Spleen (tissue), 11 donors: ENCODE measurements at regions not wholly inside any gene's neighbourhood (a gene's known extent, or its start where the extent isn't known, plus 50 kb on each side); places are given as distances from the start of the nearest gene placed in this dataset.

Experiments
- DNase-seq: peaks from one replicate; pipeline ENCODE4 v3.0.0-alpha.2; 2020
- H3K27ac ChIP-seq, 8 donors: fragments of 200-600 bp; sonication (generic) in 7 of 8; 1 replicate in 4 of 8; 2 replicates in 4 of 8; pipeline versions ENCODE4 v1.5.0 to v1.8.0; 2016 to 2021; ENCODE audit warnings: inconsistent platforms in 4 of 8, mild to moderate bottlenecking in 4 of 8, moderate library complexity in 1 of 8
- H3K27me3 ChIP-seq, 7 donors: fragments of 200-600 bp; sonication (generic) in 6 of 7; replicated peaks in 1 of 7; 1 replicate in 4 of 7; 2 replicates in 3 of 7; pipeline versions ENCODE4 v1.5.0 to v1.8.0; 2016 to 2021; ENCODE audit warnings: inconsistent platforms in 3 of 7, mild to moderate bottlenecking in 1 of 7
- H3K36me3 ChIP-seq, 6 donors: fragments of 200-600 bp; sonication (generic) in 5 of 6; 1 replicate in 4 of 6; 2 replicates in 2 of 6; pipeline versions ENCODE4 v1.5.0 to v1.8.0; 2016 to 2021; ENCODE audit warnings: inconsistent platforms in 2 of 6
- H3K4me1 ChIP-seq, 6 donors: fragments of 200-600 bp; sonication (generic) in 5 of 6; 1 replicate in 3 of 6; 2 replicates in 3 of 6; pipeline versions ENCODE4 v1.5.0 to v1.8.0; 2016 to 2021; ENCODE audit warnings: inconsistent platforms in 3 of 6
- H3K4me3 ChIP-seq, 8 donors: fragments of 200-600 bp; sonication (generic) in 7 of 8; 1 replicate in 4 of 8; 2 replicates in 4 of 8; pipeline versions ENCODE4 v1.5.0 to v1.8.0; 2016 to 2021; ENCODE audit warnings: inconsistent platforms in 4 of 8, mild to moderate bottlenecking in 4 of 8, moderate library complexity in 2 of 8
- H3K9me3 ChIP-seq, 8 donors: fragments of 200-600 bp; sonication (generic) in 7 of 8; 1 replicate in 4 of 8; 2 replicates in 4 of 8; pipeline versions ENCODE4 v1.5.0 to v1.8.0; 2016 to 2021; ENCODE audit warnings: inconsistent platforms in 4 of 8
- CTCF ChIP-seq, 11 experiments: fragments of 200-600 bp in 7 of 11; fragments of 450-650 bp in 4 of 11; sonication (generic) in 4 of 11; IDR thresholded peaks in 8 of 11; conservative IDR thresholded peaks in 3 of 11; 1 replicate in 7 of 11; 2 replicates in 4 of 11; pipeline versions ENCODE4 v1.4.0 to v1.8.0; 2016 to 2021; ENCODE audit warnings: antibody characterized with exemption in 11 of 11, inconsistent platforms in 4 of 11, mild to moderate bottlenecking in 1 of 11
- POLR2A ChIP-seq, 3 donors: fragments of 450-650 bp; IDR thresholded peaks; one replicate each; pipeline ENCODE4 v1.5.1; 2017; ENCODE audit warnings: antibody characterized with exemption in 3 of 3, mild to moderate bottlenecking in 1 of 3
- POLR2AphosphoS5 ChIP-seq, 3 donors: sonication (generic); formaldehyde crosslinking; IDR thresholded peaks; one replicate each; pipeline ENCODE4 v1.5.1; 2017; ENCODE audit warnings: antibody characterized with exemption in 3 of 3
- WGBS, 5 donors: extraction: QIAGEN DNeasy Blood & Tissue Kit in 3 of 5; methylation state at CpG; one replicate each; pipeline versions ENCODE4 v1.1.5 to v1.1.7; 2013 to 2018; 5-methylcytosine and 5-hydroxymethylcytosine counted together
- intact Hi-C: fragments of 100-400 bp; cut with DNase I; formaldehyde crosslinking; loops from one replicate; pipeline ENCODE4 v1.15.0; 2023; ENCODE audit warnings: low total_unique reads
- donor health status: healthy with polysubstance abuse.
- donor health status: DM: no; HTN: no; CAD: no; lungs with moderate emphysema.
- donor health status: DM: no; HTN: no; CAD: no.
- donor health status: Bipolar disorder and iron deficiency.
- donor health status: healthy.
- donor health status: DM: no; HTN: no; CAD: no.
- donor health status: DM: yes; HTN: yes; CAD: no.

- WGBS, 5 donors, result 36 to 74% (median 57%) methylated on average over 4 of the region's 4 CpGs
- H3K4me1 ChIP-seq, result peaks cover 0 to 15% (median 0%) of the 10 kb centered on the region in 6 donors
- no peaks in the 10 kb centered on the region for H3K36me3 ChIP-seq
- H3K27ac ChIP-seq, result peak overlapping the region in 5 of 8 donors; percentile 14 to 57 (median 39)
- TF ChIP-seq CTCF (IDR thresholded peaks at IDR 0.05 in 8 of 11, conservative IDR thresholded peaks at IDR 0.05 in 3 of 11), result no peak
- no peak for TF ChIP-seq POLR2AphosphoS5 (IDR thresholded peaks at IDR 0.05)
- no peak for TF ChIP-seq POLR2A (IDR thresholded peaks at IDR 0.05)
- intact Hi-C loops, result no loop called here
- H3K9me3 ChIP-seq, result peaks cover 0 to 9% (median 3%) of the 10 kb centered on the region in 8 donors
- H3K27me3 ChIP-seq, result peaks cover 0 to 7% (median 0%) of the 10 kb centered on the region in 7 donors
- no peak overlapping the region for H3K4me3 ChIP-seq
- no peak for DNase-seq
Measured at GRCh38 chr17:68733241-68734176, 132.3 kb upstream of the FAM20A start.

- no peak for TF ChIP-seq CTCF (IDR thresholded peaks at IDR 0.05 in 8 of 11, conservative IDR thresholded peaks at IDR 0.05 in 3 of 11)
- TF ChIP-seq POLR2AphosphoS5 (IDR thresholded peaks at IDR 0.05), result no peak
- no peak for TF ChIP-seq POLR2A (IDR thresholded peaks at IDR 0.05)
- Histone ChIP-seq H3K27me3 (no peaks in the 10 kb centered on the region), H3K27ac (no peak overlapping the region), H3K9me3 (peaks cover 0 to 9% (median 3%) of the 10 kb centered on the region in 8 donors), H3K4me1 (peaks cover 0 to 15% (median 0%) of the 10 kb centered on the region in 6 donors), H3K4me3 (no peak overlapping the region), H3K36me3 (no peaks in the 10 kb centered on the region)
- intact Hi-C loops, result no loop called here
- DNase-seq, result no peak
Measured at GRCh38 chr17:68732301-68732749, 131.2 kb upstream of the FAM20A start.

GRCh38 chr17:68731465-68731864 lies 130.3 kb upstream of the FAM20A start:
- TF ChIP-seq CTCF (IDR thresholded peaks at IDR 0.05 in 8 of 11, conservative IDR thresholded peaks at IDR 0.05 in 3 of 11), result no peak
- no peak for TF ChIP-seq POLR2AphosphoS5 (IDR thresholded peaks at IDR 0.05)
- no peak for TF ChIP-seq POLR2A (IDR thresholded peaks at IDR 0.05)
- no peak overlapping the region for H3K27ac ChIP-seq
- peaks cover 0 to 15% (median 0%) of the 10 kb centered on the region in 6 donors for H3K4me1 ChIP-seq
- intact Hi-C loops, result no loop called here
- no peaks in the 10 kb centered on the region for H3K27me3 ChIP-seq
- whole genome bisulfite sequencing, 5 donors, result 46 to 71% (median 62%) methylated on average over 4 of the region's 4 CpGs
- no peaks in the 10 kb centered on the region for H3K36me3 ChIP-seq
- H3K9me3 ChIP-seq, result peaks cover 0 to 9% (median 3%) of the 10 kb centered on the region in 8 donors
- no peak for DNase-seq
- no peak overlapping the region for H3K4me3 ChIP-seq

- Histone ChIP-seq H3K4me1 (no peaks in the 10 kb centered on the region), H3K9me3 (no peaks in the 10 kb centered on the region), H3K27me3 (no peaks in the 10 kb centered on the region), H3K4me3 (no peak overlapping the region), H3K27ac (no peak overlapping the region), H3K36me3 (no peaks in the 10 kb centered on the region)
- no peak for DNase-seq
- no peak for TF ChIP-seq CTCF (IDR thresholded peaks at IDR 0.05 in 8 of 11, conservative IDR thresholded peaks at IDR 0.05 in 3 of 11)
- no peak for TF ChIP-seq POLR2A (IDR thresholded peaks at IDR 0.05)
- TF ChIP-seq POLR2AphosphoS5 (IDR thresholded peaks at IDR 0.05), result no peak
- WGBS, 5 donors, result 77 to 87% (median 84%) methylated on average over 2 of the region's 2 CpGs
- intact Hi-C loops, result no loop called here
Measured at GRCh38 chr17:68719431-68719830, 118.3 kb upstream of the FAM20A start.
